PC-3 (cell line): ENCODE measurements at regions not wholly inside any gene's neighbourhood (a gene's known extent, or its start where the extent isn't known, plus 50 kb on each side); places are given as distances from the start of the nearest gene placed in this dataset.

Source experiments
- ATAC-seq: fragments of 200-7000 bp; cut with Tn5 transposase; 2 replicates; pipeline ENCODE4 v1.9.1; 2020; ENCODE audit warnings: mild to moderate bottlenecking, moderate library complexity
- BruUV-seq: library from RNA; stranded (reverse); fragments of 400-500 nt; replicated peaks from 2 replicates; lab custom pipeline; 2021; lab: Mats Ljungman, UMichigan
- CTCF ChIA-PET: fragments of 300-600 bp; sonication (Branson Sonifier 250); formaldehyde crosslinking; loops from one replicate; lab custom pipeline; 2022; ENCODE audit warnings: antibody characterized with exemption; lab: Charles Lee
- POLR2A ChIA-PET: fragments of 300-600 bp; sonication (Branson Sonifier 250); formaldehyde crosslinking; loops from one replicate; lab custom pipeline; 2022; ENCODE audit warnings: antibody characterized with exemption; ENCODE audit not compliant: unreplicated experiment; lab: Charles Lee
- DNase-seq: peaks from one replicate; pipeline ENCODE4 v3.0.0-alpha.2; 2015
- H2AFZ ChIP-seq: fragments of 300-600 bp; sonication (generic); 2 replicates; pipeline ENCODE4 v1.6.0; 2016; ENCODE audit warnings: antibody characterized with exemption, low read length
- H3F3A ChIP-seq: fragments of 300-600 bp; sonication (generic); one replicate; pipeline ENCODE4 v1.6.0; 2017; ENCODE audit warnings: antibody characterized with exemption, low read length, control low read depth, mild to moderate bottlenecking; ENCODE audit not compliant: unreplicated experiment
- H3K27ac ChIP-seq: fragments of 300-600 bp; sonication (generic); 2 replicates; pipeline ENCODE4 v1.5.1; 2016; ENCODE audit warnings: mild to moderate bottlenecking, low read length
- H3K27me3 ChIP-seq: fragments of 300-600 bp; sonication (generic); 2 replicates; pipeline ENCODE4 v1.6.1; 2016; ENCODE audit warnings: low read length, mixed read lengths
- H3K36me3 ChIP-seq: fragments of 300-600 bp; sonication (generic); 2 replicates; pipeline ENCODE4 v1.6.1; 2016; ENCODE audit warnings: low read depth, mixed run types, low read length, mixed read lengths
- H3K4me1 ChIP-seq: fragments of 300-600 bp; sonication (generic); 2 replicates; pipeline ENCODE4 v1.5.1; 2016; ENCODE audit warnings: low read length; ENCODE audit not compliant: insufficient read depth
- H3K4me2 ChIP-seq: fragments of 300-600 bp; sonication (generic); 2 replicates; pipeline ENCODE4 v1.6.0; 2016; ENCODE audit warnings: low read length
- H3K4me3 ChIP-seq: fragments of 300-600 bp; sonication (generic); 2 replicates; pipeline ENCODE4 v1.5.1; 2016; ENCODE audit warnings: mild to moderate bottlenecking, low read length, mixed read lengths
- H3K79me2 ChIP-seq: fragments of 300-600 bp; sonication (generic); 2 replicates; pipeline ENCODE4 v1.6.1; 2017; ENCODE audit warnings: low read length, mixed read lengths
- H3K9ac ChIP-seq: fragments of 300-600 bp; sonication (generic); 2 replicates; pipeline ENCODE4 v1.6.0; 2016; ENCODE audit warnings: mild to moderate bottlenecking, low read length
- H3K9me2 ChIP-seq: fragments of 300-600 bp; sonication (generic); replicated peaks from 2 replicates; pipeline ENCODE4 v1.6.1; 2016; ENCODE audit warnings: mixed run types, low read length, mixed read lengths
- H3K9me3 ChIP-seq: fragments of 300-600 bp; sonication (generic); 2 replicates; pipeline ENCODE4 v1.6.1; 2016; ENCODE audit warnings: low read length, mixed read lengths
- H4K20me1 ChIP-seq: fragments of 300-600 bp; sonication (generic); 2 replicates; pipeline ENCODE4 v1.6.1; 2016; ENCODE audit warnings: low read length, mixed read lengths
- EZH2 ChIP-seq: fragments of 300-600 bp; sonication (generic); IDR thresholded peaks from one replicate; pipeline ENCODE4 v1.6.1; 2017; ENCODE audit warnings: antibody characterized with exemption, mild to moderate bottlenecking, low read length; ENCODE audit not compliant: unreplicated experiment
- EZH2phosphoT487 ChIP-seq: fragments of 300-600 bp; sonication (generic); IDR thresholded peaks from 2 replicates; pipeline ENCODE4 v1.6.1; 2018; ENCODE audit warnings: mild to moderate bottlenecking, antibody characterized with exemption, low read length, borderline replicate concordance
- intact Hi-C: fragments of 100-400 bp; cut with micrococcal nuclease; formaldehyde crosslinking; loops from 2 replicates; pipeline ENCODE4 v1.9.0; 2023
- TF ChIP-seq, protein P1 (sequence below): fragments of 300-600 bp; sonication (generic); conservative IDR thresholded peaks from 2 replicates; pipeline ENCODE4 v1.5.1; 2017; ENCODE audit warnings: antibody characterized with exemption, low read depth, mild to moderate bottlenecking, low read length

DNA sequence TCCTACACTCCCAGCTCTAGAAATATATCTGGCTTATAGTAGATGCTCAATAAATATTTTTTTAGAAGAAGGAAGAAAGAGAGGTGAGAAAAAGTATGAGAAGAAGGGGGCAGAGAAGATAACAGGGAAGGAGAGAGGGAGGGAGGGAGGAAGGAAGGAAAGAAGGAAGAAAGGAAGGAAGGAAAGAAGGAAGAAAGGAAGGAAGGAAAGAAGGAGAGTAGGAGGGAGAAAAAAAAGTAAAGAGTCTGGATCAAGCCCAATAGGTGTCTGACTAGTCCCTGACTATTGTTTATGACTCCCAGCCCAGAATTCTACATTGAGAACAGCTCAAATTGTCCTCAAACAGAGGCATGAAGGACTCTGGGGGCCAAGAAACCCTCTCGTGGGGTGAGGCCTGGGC lies 83.9 kb downstream of the THNSL2 start:
- CTCF ChIA-PET = no interaction called here
- POLR2A ChIA-PET = no interaction called here

DNA sequence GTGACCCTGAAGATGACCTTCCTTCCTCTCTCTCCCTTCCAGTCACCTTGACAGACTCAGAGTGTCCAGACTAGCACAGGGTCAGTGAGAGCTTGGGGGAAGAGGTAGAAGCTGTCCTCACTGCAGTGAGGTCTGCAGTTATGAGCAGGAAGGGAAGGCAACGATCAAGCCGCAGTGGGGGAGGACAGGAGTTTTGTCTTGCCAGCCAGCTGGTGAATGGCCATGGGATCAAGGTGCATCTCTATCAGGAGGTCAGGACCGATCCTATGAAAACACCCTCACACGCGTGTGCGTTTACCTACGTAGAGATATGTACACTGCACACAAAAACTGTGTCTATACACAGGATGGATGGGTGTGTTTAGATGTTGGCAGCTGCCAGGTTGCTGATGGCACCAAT lies 83.2 kb downstream of the THNSL2 start:
- Histone ChIP-seq H3F3A (no peaks in the 10 kb centered on the region), H3K4me2 (no peak overlapping the region), H3K36me3 (no peaks in the 10 kb centered on the region), H3K27ac (no peak overlapping the region), H3K4me3 (no peak overlapping the region), H3K9me3 (no peaks in the 10 kb centered on the region), H3K9ac (no peak overlapping the region), H3K4me1 (no peaks in the 10 kb centered on the region), H3K27me3 (peaks cover 61% of the 10 kb centered on the region), H3K9me2 (no peaks in the 10 kb centered on the region), H4K20me1 (no peaks in the 10 kb centered on the region), H2AFZ (no peak overlapping the region), H3K79me2 (no peaks in the 10 kb centered on the region)
- ChIA-PET POLR2A (no interaction called here), CTCF (no interaction called here)
- DNase-seq (no peak), ATAC-seq (no peak)
- intact Hi-C loops = no loop called here
- no peak for TF ChIP-seq EZH2phosphoT487
- TF ChIP-seq EZH2 = no peak
- TF ChIP-seq, protein P1, sequence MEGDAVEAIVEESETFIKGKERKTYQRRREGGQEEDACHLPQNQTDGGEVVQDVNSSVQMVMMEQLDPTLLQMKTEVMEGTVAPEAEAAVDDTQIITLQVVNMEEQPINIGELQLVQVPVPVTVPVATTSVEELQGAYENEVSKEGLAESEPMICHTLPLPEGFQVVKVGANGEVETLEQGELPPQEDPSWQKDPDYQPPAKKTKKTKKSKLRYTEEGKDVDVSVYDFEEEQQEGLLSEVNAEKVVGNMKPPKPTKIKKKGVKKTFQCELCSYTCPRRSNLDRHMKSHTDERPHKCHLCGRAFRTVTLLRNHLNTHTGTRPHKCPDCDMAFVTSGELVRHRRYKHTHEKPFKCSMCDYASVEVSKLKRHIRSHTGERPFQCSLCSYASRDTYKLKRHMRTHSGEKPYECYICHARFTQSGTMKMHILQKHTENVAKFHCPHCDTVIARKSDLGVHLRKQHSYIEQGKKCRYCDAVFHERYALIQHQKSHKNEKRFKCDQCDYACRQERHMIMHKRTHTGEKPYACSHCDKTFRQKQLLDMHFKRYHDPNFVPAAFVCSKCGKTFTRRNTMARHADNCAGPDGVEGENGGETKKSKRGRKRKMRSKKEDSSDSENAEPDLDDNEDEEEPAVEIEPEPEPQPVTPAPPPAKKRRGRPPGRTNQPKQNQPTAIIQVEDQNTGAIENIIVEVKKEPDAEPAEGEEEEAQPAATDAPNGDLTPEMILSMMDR = no peak
- no TSS peak for BruUV-seq

More for the DNA sequence above, 83.9 kb downstream of the THNSL2 start:
- Histone ChIP-seq H2AFZ (no peak overlapping the region), H3K4me1 (no peaks in the 10 kb centered on the region), H4K20me1 (no peaks in the 10 kb centered on the region), H3F3A (no peaks in the 10 kb centered on the region), H3K4me2 (no peak overlapping the region), H3K27me3 (peaks cover 68% of the 10 kb centered on the region), H3K36me3 (no peaks in the 10 kb centered on the region), H3K9ac (no peak overlapping the region), H3K9me2 (no peaks in the 10 kb centered on the region), H3K79me2 (no peaks in the 10 kb centered on the region), H3K27ac (no peak overlapping the region), H3K4me3 (no peak overlapping the region), H3K9me3 (no peaks in the 10 kb centered on the region)
- DNase-seq = no peak
- no peak for TF ChIP-seq EZH2phosphoT487
- no peak for TF ChIP-seq EZH2
- TF ChIP-seq, protein P1 = no peak
- BruUV-seq = no TSS peak
- no peak for ATAC-seq
- intact Hi-C loops = no loop called here

DNA sequence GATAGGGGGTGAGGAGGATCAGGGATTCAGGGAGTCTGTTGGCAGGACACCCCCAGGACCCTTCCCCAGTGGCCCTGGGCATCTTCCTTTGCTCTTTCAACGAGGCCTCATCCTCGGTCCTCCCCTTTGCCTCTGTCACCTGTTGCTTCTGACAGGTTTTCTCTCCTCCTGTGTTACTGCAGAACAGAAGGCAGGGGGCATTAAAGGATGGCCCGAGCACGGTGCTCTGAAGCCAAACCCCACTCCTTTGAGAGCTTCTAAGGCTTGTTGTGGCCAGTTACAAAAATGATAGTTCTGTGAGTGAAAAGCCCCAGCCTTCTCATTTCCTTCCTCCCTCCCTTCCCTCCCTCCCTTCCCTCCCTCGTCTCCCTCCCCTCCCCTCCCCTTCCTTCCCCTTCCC lies 82.5 kb downstream of the THNSL2 start:
- H4K20me1 ChIP-seq = no peaks in the 10 kb centered on the region
- ChIA-PET CTCF (no interaction called here), POLR2A (no interaction called here)
- intact Hi-C loops = no loop called here
- no peaks in the 10 kb centered on the region for H3K9me3 ChIP-seq
- H3F3A ChIP-seq = no peaks in the 10 kb centered on the region
- no peak for ATAC-seq
- no peaks in the 10 kb centered on the region for H3K79me2 ChIP-seq
- no peaks in the 10 kb centered on the region for H3K9me2 ChIP-seq
- no peak overlapping the region for H3K4me3 ChIP-seq
- peaks cover 54% of the 10 kb centered on the region for H3K27me3 ChIP-seq
- TF ChIP-seq EZH2phosphoT487 = no peak
- TF ChIP-seq, protein P1 = no peak
- no peak overlapping the region for H3K9ac ChIP-seq
- H3K4me2 ChIP-seq = no peak overlapping the region
- no peaks in the 10 kb centered on the region for H3K36me3 ChIP-seq
- no peak overlapping the region for H3K27ac ChIP-seq
- DNase-seq = no peak
- BruUV-seq = no TSS peak
- no peak overlapping the region for H2AFZ ChIP-seq
- no peaks in the 10 kb centered on the region for H3K4me1 ChIP-seq
